HCT116 (cell line): ENCODE measurements at regions not wholly inside any gene's neighbourhood (a gene's known extent, or its start where the extent isn't known, plus 50 kb on each side); places are given as distances from the start of the nearest gene placed in this dataset.

Experiments used
- ATAC-seq: fragments of 200-7000 bp; cut with Tn5 transposase; 2 replicates; pipeline ENCODE4 v1.9.1; 2020; ENCODE audit warnings: mild to moderate bottlenecking, moderate library complexity
- BruUV-seq: library from RNA; stranded (reverse); fragments of 400-500 nt; replicated peaks from 2 replicates; lab custom pipeline; 2021; lab: Mats Ljungman, UMichigan
- CTCF ChIA-PET: fragments of 300-600 bp; sonication (Branson Sonifier 250); formaldehyde crosslinking; loops from one replicate; lab custom pipeline; 2021; ENCODE audit warnings: antibody characterized with exemption; lab: Charles Lee
- POLR2A ChIA-PET: fragments of 300-600, 350-600 bp; sonication (Branson Sonifier 250); formaldehyde crosslinking; loops from one replicate; lab custom pipeline; 2021; ENCODE audit warnings: antibody characterized with exemption; lab: Charles Lee
- RAD21 ChIA-PET, 2 experiments: fragments of 300-600 bp; sonication (Branson Sonifier 250); formaldehyde crosslinking; loops; one replicate each; lab custom pipeline; 2023; ENCODE audit warnings: low total read pairs in 2 of 2; ENCODE audit not compliant: uncharacterized antibody in 2 of 2, unreplicated experiment in 2 of 2, low non-redundant PET in 1 of 2; lab: Charles Lee
- DNase-seq: peaks from one replicate; pipeline ENCODE4 v3.0.0-alpha.2; 2010; ENCODE audit warnings: low read depth, low spot score
- H2AFZ ChIP-seq: fragments of 200-600 bp; shearing (Covaris generic), sonication (generic); 2 replicates; pipeline ENCODE4 v1.6.1; 2017; ENCODE audit warnings: low read depth, mixed run types, mixed read lengths, antibody characterized with exemption, low read length; ENCODE audit not compliant: poor library complexity, severe bottlenecking
- H3K27ac ChIP-seq: 2 replicates; pipeline ENCODE4 v1.5.1; 2012; ENCODE audit warnings: low read depth, low read length
- H3K27me3 ChIP-seq: fragments of 200-600 bp; sonication (generic); 2 replicates; pipeline ENCODE4 v1.6.1; 2016; ENCODE audit warnings: mixed run types, low read length, mixed read lengths; ENCODE audit not compliant: insufficient read depth
- H3K36me3 ChIP-seq, 2 experiments: fragments of 200-500 bp in 1 of 2; fragments of 200-600 bp in 1 of 2; sonication (Bioruptor generic) in 1 of 2; sonication (generic) in 1 of 2; 2 replicates each; pipeline versions ENCODE4 v1.5.1 to v1.6.1; 2014 to 2016; ENCODE audit warnings: low read length in 2 of 2, inconsistent platforms in 1 of 2, mixed read lengths in 1 of 2, mixed run types in 1 of 2; ENCODE audit not compliant: insufficient read depth in 2 of 2, control insufficient read depth in 1 of 2
- H3K4me1 ChIP-seq, 2 experiments: fragments of 200-600 bp in 1 of 2; sonication (generic) in 1 of 2; 2 replicates each; pipeline versions ENCODE4 v1.5.1 to v1.6.1; 2012 to 2017; ENCODE audit warnings: low read length in 2 of 2, inconsistent platforms in 1 of 2, mild to moderate bottlenecking in 1 of 2, mixed read lengths in 1 of 2, mixed run types in 1 of 2, moderate library complexity in 1 of 2; ENCODE audit not compliant: insufficient read depth in 2 of 2, control insufficient read depth in 1 of 2
- H3K4me2 ChIP-seq: fragments of 200-600 bp; sonication (generic); 2 replicates; pipeline ENCODE4 v1.6.1; 2017; ENCODE audit warnings: mixed run types, low read length, mixed read lengths
- H3K4me3 ChIP-seq, 2 experiments: fragments of 200-600 bp in 1 of 2; sonication (generic) in 1 of 2; replicated peaks in 1 of 2; 2 replicates each; pipeline ENCODE4 v1.5.1; 2011 to 2016; ENCODE audit warnings: low read length in 2 of 2, control low read depth in 1 of 2, low read depth in 1 of 2, mild to moderate bottlenecking in 1 of 2, mixed read lengths in 1 of 2, mixed run types in 1 of 2
- H3K79me2 ChIP-seq: fragments of 200-600 bp; sonication (generic); 2 replicates; pipeline ENCODE4 v1.6.1; 2017; ENCODE audit warnings: mild to moderate bottlenecking, mixed run types, low read length, moderate library complexity, mixed read lengths; ENCODE audit not compliant: insufficient read depth
- H3K9ac ChIP-seq: fragments of 200-600 bp; sonication (generic); 2 replicates; pipeline ENCODE4 v1.6.1; 2016; ENCODE audit warnings: low read length, mixed read lengths
- H3K9me2 ChIP-seq: fragments of 200-600 bp; sonication (generic), shearing (Covaris generic); 2 replicates; pipeline ENCODE4 v1.6.1; 2017; ENCODE audit warnings: mixed run types, mild to moderate bottlenecking, moderate library complexity; ENCODE audit not compliant: insufficient read depth
- H3K9me3 ChIP-seq, 2 experiments: fragments of 200-500 bp in 1 of 2; fragments of 200-600 bp in 1 of 2; sonication (Bioruptor generic) in 1 of 2; sonication (generic) in 1 of 2; 2 replicates each; pipeline ENCODE4 v1.6.1; 2014 to 2017; ENCODE audit warnings: low read length in 2 of 2, mixed read lengths in 2 of 2, inconsistent platforms in 1 of 2, low read depth in 1 of 2, mild to moderate bottlenecking in 1 of 2, mixed run types in 1 of 2, moderate library complexity in 1 of 2; ENCODE audit not compliant: control insufficient read depth in 1 of 2, insufficient read depth in 1 of 2
- H4K20me1 ChIP-seq: fragments of 200-600 bp; sonication (generic), shearing (Covaris generic); 2 replicates; pipeline ENCODE4 v1.6.1; 2017; ENCODE audit warnings: mixed run types, mild to moderate bottlenecking, moderate library complexity; ENCODE audit not compliant: insufficient read depth
- CEBPB ChIP-seq: IDR thresholded peaks from 2 replicates; pipeline ENCODE4 v1.6.1; 2012; ENCODE audit warnings: low read depth
- CTCF ChIP-seq, 3 experiments: fragments of 200-600 bp in 1 of 3; sonication (generic) in 1 of 3; IDR thresholded peaks in 2 of 3; conservative IDR thresholded peaks in 1 of 3; 2 replicates each; pipeline ENCODE4 v1.5.1; 2012 to 2017; ENCODE audit warnings: low read depth in 2 of 3, low read length in 2 of 3, antibody characterized with exemption in 1 of 3, borderline replicate concordance in 1 of 3, control low read depth in 1 of 3, mild to moderate bottlenecking in 1 of 3, mixed read lengths in 1 of 3, mixed run types in 1 of 3, moderate library complexity in 1 of 3; ENCODE audit not compliant: insufficient read depth in 1 of 3
- EGR1 ChIP-seq: IDR thresholded peaks from 2 replicates; pipeline ENCODE4 v1.6.1; 2012; ENCODE audit warnings: low read depth
- EZH2 ChIP-seq: fragments of 200-600 bp; sonication (generic); IDR thresholded peaks from 2 replicates; pipeline ENCODE4 v1.6.1; 2017; ENCODE audit warnings: antibody characterized with exemption, mixed run types
- FOSL1 ChIP-seq: IDR thresholded peaks from 2 replicates; pipeline ENCODE4 v1.6.1; 2012; ENCODE audit warnings: low read depth
- JUND ChIP-seq: IDR thresholded peaks from 2 replicates; pipeline ENCODE4 v1.6.1; 2012
- SP1 ChIP-seq: IDR thresholded peaks from 2 replicates; pipeline ENCODE4 v1.6.1; 2012; ENCODE audit warnings: low read depth
- ZFX ChIP-seq: fragments of 450-650 bp; IDR thresholded peaks from 2 replicates; pipeline ENCODE4 v1.6.1; 2017
- ZNF274 ChIP-seq: fragments of 200-500 bp; sonication (Bioruptor generic); IDR thresholded peaks from 2 replicates; pipeline ENCODE4 v1.6.1; 2014; ENCODE audit warnings: mild to moderate bottlenecking, low read depth, low read length, inconsistent platforms
- intact Hi-C: fragments of 100-400 bp; cut with micrococcal nuclease; formaldehyde crosslinking; loops from 2 replicates; pipeline ENCODE4 v1.10.0; 2022

GRCh38 chr15:69920221-69920620 is 177.5 kb downstream of the TLE3 start (continued):
- TF ChIP-seq SP1 (no peak), EZH2 (no peak), EGR1 (no peak), FOSL1 (no peak), ZNF274 (no peak), CTCF (IDR thresholded peaks at IDR 0.05 in 2 of 3, conservative IDR thresholded peaks at IDR 0.05 in 1 of 3; ENCODE audit: borderline replicate concordance in 1 of 3, insufficient read depth in 1 of 3, low read depth in 2 of 3, low read length in 2 of 3) (no peak)
- TF ChIP-seq, all 23 proteins: peak for 0

DNA sequence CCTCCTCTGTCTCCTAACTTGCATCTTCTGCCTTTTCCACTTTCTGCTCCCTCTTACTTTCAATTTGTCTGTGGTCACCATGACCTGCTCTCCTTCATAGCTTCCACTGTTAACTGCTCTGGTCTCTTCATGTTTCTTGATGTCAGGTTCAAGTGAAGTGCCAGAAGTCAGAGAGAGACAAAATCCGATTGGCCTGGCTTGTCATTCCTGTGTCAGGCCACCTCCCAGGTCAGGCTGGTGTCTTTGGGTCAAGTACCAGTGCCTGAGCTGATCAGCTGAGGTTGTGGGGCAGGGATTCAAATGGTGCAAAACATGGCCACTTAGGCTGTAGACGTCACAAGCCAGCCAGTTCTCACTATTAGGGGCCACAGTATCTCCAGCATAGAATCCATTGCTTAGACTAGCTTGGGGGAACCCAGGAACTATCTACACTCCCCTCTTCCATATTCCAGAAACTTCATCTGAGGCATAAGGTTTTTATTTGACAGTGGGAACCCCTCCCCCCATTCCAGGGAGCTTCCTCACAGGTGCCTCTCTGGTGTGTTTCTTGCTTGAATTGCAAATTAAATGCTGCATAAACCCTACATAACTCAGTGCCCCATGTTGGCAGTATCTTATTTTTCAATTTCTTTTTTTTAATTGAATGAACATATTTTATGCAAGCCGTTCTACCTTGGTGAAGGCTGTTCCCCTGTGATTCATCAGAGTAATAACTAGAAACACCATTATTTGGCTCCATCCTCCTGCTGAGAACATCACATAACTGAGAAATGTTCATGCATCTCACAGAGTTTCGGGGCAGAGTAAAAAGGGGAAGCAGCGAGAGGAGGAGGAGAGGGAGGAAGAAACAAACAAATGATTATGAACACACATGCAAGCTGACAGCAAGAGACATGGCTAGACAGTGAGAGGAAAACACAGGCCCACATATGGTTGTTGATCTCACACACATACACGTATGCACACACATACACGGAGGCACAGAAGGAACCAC is 175.8 kb downstream of the TLE3 start:
- no peaks in the 10 kb centered on the region for H3K9me2 ChIP-seq
- RAD21 ChIA-PET = no interaction called here
- no peak for ATAC-seq
- intact Hi-C loops = no loop called here
- no peak overlapping the region for H3K4me2 ChIP-seq
- H3K27ac ChIP-seq = no peak overlapping the region
- no peaks in the 10 kb centered on the region for H4K20me1 ChIP-seq
- POLR2A ChIA-PET = no interaction called here
- no TSS peak for BruUV-seq
- H3K27me3 ChIP-seq = no peaks in the 10 kb centered on the region
- no peak overlapping the region for H3K4me3 ChIP-seq
- no peaks in the 10 kb centered on the region for H3K4me1 ChIP-seq
- H3K79me2 ChIP-seq = no peaks in the 10 kb centered on the region
- no peaks in the 10 kb centered on the region for H3K36me3 ChIP-seq
- CTCF ChIA-PET = no interaction called here
- no peak for DNase-seq
- TF ChIP-seq ZFX (no peak), CEBPB (no peak), JUND (no peak)
- peaks cover 5 to 7% of the 10 kb centered on the region in 2 experiments; a peak in 2 of 4 replicates for H3K9me3 ChIP-seq
- H2AFZ ChIP-seq = no peak overlapping the region
- H3K9ac ChIP-seq = no peak overlapping the region
